ENCODE measurements at regions not wholly inside any gene's neighbourhood (a gene's known extent, or its start where the extent isn't known, plus 50 kb on each side); places are given as distances from the start of the nearest gene placed in this dataset.
"Not testable (repeated sequence)": the region's sequence is repeated elsewhere in the genome, so short reads cannot be mapped to it uniquely, and the experiment has no call there.

GRCh38 chr5:77867194-77867691 lies 91.1 kb upstream of the TBCA start:
- peak; percentile 77 for DNase-seq

- no peak for DNase-seq
Measured at GRCh38 chr5:77866198-77866597, 90.1 kb upstream of the TBCA start.

GRCh38 chr5:77864997-77865396 lies 88.9 kb upstream of the TBCA start:
- DNase-seq = peak; percentile 50

- no peak for DNase-seq
Measured at GRCh38 chr5:77863181-77863580, 87.0 kb upstream of the TBCA start.

GRCh38 chr5:77861576-77861975 lies 85.4 kb upstream of the TBCA start:
- DNase-seq = no peak

- DNase-seq = no peak
Measured at GRCh38 chr5:77859306-77859705, 83.2 kb upstream of the TBCA start.

GRCh38 chr5:77858678-77859077 lies 82.5 kb upstream of the TBCA start:
- not testable (repeated sequence) for DNase-seq

GRCh38 chr5:77855369-77855768 lies 79.2 kb upstream of the TBCA start:
- no peak for DNase-seq

GRCh38 chr5:77853353-77853907 lies 77.3 kb upstream of the TBCA start:
- DNase-seq = no peak

GRCh38 chr5:77852514-77853352 lies 76.6 kb upstream of the TBCA start:
- DNase-seq = peak; percentile 61

- no peak for DNase-seq
Measured at GRCh38 chr5:77852068-77852513, 76.0 kb upstream of the TBCA start.

- DNase-seq = peak; percentile 55
Measured at GRCh38 chr5:77851176-77852067, 75.3 kb upstream of the TBCA start.

GRCh38 chr5:77850536-77851175 lies 74.5 kb upstream of the TBCA start:
- DNase-seq = peak; percentile 28

GRCh38 chr5:77849308-77849900 lies 73.3 kb upstream of the TBCA start:
- no peak for DNase-seq

GRCh38 chr5:77847814-77848290 lies 71.7 kb upstream of the TBCA start:
- DNase-seq = no peak

GRCh38 chr5:77847129-77847460 lies 71.0 kb upstream of the TBCA start:
- DNase-seq = no peak

- DNase-seq = no peak
Measured at GRCh38 chr5:77846422-77847128, 70.4 kb upstream of the TBCA start.

GRCh38 chr5:77845324-77845646 lies 69.1 kb upstream of the TBCA start:
- no peak for DNase-seq

- DNase-seq = peak; percentile 38
Measured at GRCh38 chr5:77844623-77845323, 68.6 kb upstream of the TBCA start.

GRCh38 chr5:77844373-77844622 lies 68.2 kb upstream of the TBCA start:
- no peak for DNase-seq

- DNase-seq = no peak
Measured at GRCh38 chr5:77843570-77844372, 67.6 kb upstream of the TBCA start.

Data from hematopoietic multipotent progenitor cell treated with erythropoietin and hydrocortisone succinate and interleukin-3 and kit ligand, for 4 days (in vitro differentiated cells).